Activated CD4-positive, CD25-positive, alpha-beta regulatory T cell treated with anti-CD3 and anti-CD28 coated beads, Interleukin-2, amount 50 U/mL, for 72 hours (primary cell): ENCODE measurements at regions not wholly inside any gene's neighbourhood (a gene's known extent, or its start where the extent isn't known, plus 50 kb on each side); places are given as distances from the start of the nearest gene placed in this dataset.

Source experiments
- DNase-seq: peaks from one replicate; pipeline ENCODE4 v3.0.0; 2021

DNA sequence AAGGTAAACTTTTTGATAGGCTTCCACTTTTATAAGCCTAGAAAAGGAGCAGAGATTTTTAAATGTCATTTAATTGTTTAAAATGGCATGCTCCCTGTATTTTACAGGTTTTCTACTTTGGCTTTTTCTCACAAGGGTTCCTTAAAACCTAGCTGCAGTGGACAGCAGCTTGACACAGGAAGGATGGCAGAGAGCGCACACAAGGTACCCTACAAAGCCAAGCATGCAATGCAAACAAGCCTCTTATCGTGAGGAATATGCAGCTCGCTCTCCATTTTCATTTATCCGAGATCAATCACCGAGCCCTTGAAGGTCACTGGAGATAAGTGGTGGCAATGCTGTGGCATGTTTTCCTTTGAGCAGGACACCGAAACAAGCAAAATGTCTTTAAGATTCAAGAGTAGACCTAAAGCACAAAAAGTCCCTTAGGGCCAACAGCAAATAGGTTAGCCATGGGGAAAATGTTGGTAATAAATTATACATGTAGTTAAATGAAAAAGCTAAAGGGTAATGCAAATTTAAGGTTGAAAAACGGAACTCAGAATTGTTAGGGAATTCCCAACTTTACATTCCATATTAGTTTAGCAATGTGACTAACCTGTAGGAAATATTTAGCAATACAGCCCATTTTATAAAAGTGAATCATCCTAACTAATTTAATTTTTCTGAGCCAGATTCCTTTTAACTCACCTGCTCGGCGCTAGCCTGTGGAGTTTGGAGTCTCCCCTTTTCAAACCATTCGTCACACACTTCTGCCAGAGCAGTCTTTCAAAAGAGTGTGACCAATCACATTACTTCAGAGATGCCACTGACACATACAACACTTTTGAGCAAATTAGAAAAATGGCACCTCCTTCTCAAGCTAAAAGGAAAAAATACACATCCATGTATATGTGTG lies 337.9 kb upstream of the PKDCC start:
- no peak for DNase-seq

GRCh38 chr2:41710944-41711343 lies 336.9 kb upstream of the PKDCC start:
- no peak for DNase-seq

GRCh38 chr2:41711736-41712135 lies 336.1 kb upstream of the PKDCC start:
- no peak for DNase-seq

- DNase-seq = no peak
These were observed 331.3 kb upstream of the PKDCC start for GRCh38 chr2:41716497-41716896.

DNA sequence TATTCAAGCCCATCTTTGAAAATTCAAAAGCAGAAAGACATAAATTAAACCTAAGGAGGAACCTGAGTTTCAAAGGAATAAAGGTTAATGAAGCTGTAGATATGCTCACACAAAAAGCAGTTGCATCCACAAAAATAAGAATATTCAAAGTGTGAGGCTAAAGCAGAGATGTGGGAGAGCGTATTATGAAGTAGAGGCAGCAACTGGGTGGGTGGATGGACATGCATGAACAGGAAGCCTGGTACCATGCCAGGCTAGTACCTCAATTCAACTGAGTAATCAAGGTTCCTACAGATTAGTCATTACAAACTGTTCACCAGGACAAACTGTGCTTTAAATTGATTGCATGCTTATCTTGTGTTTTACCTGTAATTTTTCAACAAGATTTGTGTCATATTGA lies 330.0 kb upstream of the PKDCC start:
- no peak for DNase-seq

DNA sequence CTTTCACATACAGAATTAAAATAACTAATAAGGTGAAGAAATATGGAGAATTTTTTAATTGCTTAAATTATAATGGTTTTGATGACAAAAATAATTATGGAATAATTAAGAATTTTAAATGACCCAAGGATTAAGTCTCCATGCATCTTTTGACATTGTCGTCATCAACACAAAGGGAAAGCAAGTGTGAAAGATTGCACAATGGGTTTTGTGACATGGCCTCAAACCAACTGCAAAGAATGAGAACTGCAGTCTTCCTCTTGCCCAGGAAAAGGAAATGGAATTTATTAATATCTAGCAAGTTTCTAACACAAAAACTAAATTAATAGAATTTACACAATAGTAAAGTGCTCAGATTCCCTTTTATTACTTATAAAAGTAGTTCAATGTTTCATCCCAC lies 329.1 kb upstream of the PKDCC start:
- no peak for DNase-seq

- DNase-seq = no peak
These were observed 328.1 kb upstream of the PKDCC start for GRCh38 chr2:41719756-41720155.

DNA sequence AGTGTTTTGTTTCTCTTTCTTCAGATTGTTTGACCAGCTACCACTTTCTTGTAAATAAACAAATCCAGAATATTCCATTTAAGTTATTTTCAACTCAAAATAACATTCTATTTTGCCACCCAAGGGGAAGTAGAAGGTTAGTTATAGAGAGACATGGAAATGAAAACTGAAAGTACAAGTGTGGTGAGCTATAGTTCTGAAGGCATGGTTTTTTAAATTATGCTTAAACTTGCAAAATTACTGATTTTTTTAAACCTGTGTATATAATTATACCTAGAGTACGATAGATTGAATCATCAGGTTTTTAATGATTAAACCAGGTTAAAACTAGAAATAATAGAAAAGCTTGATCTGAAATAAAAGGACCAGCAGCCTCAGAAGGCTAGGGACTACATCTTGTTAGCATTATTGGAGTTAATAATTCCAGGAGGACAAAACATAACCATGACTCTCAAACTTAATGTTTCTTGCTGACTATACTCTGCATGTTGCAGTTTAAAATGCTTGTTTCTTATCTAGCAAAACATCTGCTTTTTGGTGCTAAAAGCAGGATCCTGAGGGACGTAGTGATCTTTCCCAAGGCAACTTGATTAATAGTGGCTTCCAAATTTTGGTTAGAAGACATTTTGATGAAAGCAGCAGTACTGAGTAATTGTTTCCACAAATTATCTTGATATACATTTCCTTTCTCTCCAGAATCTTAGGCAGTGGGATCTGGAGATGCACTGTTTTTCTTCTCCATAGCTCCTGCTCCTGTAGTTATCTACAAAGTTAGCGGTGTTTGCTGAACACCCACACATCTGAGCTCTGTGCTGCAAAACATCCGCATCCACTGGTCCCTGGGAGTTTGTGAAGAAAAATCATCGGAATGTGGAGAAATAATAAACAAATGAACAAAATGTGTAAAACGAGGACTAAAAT lies 327.2 kb upstream of the PKDCC start:
- no peak for DNase-seq

- DNase-seq = no peak
These were observed 325.0 kb upstream of the PKDCC start for GRCh38 chr2:41722668-41723369.

- no peak for DNase-seq
These were observed 324.3 kb upstream of the PKDCC start for GRCh38 chr2:41723526-41723925.

DNA sequence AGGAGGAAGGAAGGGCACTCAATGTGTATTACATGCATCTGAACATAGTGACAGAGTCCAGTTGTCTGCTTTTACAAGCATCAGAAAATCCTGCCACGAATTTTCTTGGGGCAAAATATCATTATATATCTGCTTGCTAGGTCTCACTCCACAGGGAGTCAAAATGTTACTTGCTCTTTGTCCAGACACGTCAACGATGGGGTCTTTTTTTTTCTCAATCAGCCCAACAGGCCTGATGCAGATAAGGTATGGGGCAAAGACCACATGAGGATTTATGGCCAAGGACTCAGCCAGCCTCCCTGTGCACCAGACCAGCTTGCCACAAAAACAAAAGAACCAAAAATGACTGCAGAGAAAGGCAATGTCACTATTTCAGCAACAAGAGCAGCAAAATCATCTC lies 323.4 kb upstream of the PKDCC start:
- no peak for DNase-seq

DNA sequence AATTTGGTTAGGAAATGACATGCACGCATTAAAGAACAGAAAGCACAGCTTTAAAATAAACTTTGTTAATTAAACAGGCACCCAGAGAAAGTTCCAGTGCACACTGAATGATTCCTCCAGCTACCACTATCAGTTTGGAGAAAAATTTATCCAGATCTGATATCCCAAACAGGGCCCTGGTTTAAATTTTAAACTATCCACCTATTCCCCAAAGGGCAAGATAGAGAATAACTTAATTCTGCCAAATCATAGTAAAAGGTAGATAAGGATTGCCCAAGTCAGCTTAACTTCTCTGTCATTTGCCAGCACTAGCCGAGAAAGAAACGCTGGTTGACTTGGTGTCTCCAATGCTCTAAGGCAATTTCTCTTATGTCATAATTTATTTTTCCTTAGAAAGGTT lies 321.9 kb upstream of the PKDCC start:
- DNase-seq = no peak

DNA sequence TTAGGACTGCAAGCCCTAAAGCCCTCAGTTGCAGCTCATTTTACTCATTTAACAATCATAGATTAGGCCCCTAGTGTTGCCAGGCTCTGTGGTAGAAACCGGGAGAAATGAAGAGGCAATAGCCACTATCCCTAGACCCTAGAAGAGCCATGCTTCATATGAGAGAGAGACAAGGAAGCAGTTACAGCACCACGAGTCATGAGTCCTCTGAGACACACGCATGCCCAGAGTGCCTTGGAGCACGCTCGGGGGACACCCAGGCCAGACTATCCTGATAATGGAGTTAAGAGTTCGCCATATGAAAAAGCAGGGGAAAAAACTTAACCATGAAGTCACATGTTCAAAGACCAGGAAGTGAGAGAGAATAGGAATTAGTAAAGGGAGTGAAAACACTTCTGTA lies 321.5 kb upstream of the PKDCC start:
- DNase-seq = no peak

GRCh38 chr2:41727152-41727551 lies 320.7 kb upstream of the PKDCC start:
- no peak for DNase-seq

GRCh38 chr2:41727711-41728110 lies 320.1 kb upstream of the PKDCC start:
- no peak for DNase-seq

DNA sequence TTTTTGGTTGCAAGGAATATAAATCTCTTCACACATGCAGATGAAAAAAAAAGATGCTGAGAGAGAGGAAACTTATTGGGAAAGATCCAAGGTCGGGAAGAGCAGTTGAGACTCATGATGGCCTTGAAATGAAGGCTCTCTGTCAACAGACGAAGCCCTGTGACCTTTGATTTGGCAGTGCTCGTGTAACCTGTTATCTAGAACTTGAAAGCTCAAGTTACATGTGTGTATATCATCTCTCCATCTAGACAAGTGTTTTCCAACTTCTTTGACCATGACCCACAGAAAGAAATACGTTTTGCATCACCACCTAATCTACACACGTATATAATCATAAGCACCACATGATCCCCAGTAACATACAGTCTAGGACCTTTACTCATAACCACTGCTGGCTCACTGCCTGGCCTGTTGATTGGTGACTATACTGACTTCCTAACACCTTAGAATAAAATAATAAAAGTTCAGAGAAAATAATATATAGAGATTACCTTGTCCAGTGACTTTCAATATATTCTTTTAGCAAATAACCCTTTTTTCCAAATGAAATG lies 319.0 kb upstream of the PKDCC start:
- no peak for DNase-seq

DNA sequence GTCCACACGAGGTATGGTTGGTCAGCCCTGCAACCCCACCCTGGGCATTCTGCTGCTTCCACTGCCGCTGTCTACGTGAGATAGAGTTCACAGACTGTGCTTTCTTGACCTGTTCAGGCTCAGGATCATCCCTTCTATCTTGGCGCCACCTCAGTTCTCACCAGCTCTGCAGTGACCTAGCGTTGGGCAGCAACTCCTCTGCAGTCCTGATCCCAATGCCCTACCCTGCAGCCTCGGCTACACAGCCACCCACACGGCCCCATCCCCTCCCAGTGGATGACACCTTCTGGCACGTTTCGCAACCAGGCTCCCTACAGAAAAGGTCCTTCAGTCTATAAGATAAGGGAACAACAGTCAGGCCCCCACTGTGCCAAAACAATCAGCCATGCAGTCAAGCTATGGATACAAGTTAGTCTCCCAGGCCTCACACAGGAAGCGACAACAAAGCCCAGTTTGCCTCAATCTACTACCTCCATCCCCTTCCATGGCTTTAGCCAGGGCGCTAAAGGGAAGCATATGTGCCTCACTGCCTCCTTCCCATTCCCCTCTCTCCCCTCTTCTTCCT lies 317.9 kb upstream of the PKDCC start:
- DNase-seq = no peak

- no peak for DNase-seq
These were observed 312.8 kb upstream of the PKDCC start for GRCh38 chr2:41735006-41735405.

GRCh38 chr2:41735476-41735875 lies 312.3 kb upstream of the PKDCC start:
- DNase-seq = no peak

GRCh38 chr2:41736105-41736567 lies 311.7 kb upstream of the PKDCC start:
- DNase-seq = no peak

GRCh38 chr2:41736586-41736985 lies 311.2 kb upstream of the PKDCC start:
- DNase-seq = no peak

GRCh38 chr2:41737888-41738287 lies 309.9 kb upstream of the PKDCC start:
- DNase-seq = no peak
